ENCODE measurements at regions not wholly inside any gene's neighbourhood (a gene's known extent, or its start where the extent isn't known, plus 50 kb on each side); places are given as distances from the start of the nearest gene placed in this dataset.

GRCh38 chr3:88528494-88528893 is 378.7 kb downstream of the C3orf38 start:
- TF ChIP-seq, protein P1, sequence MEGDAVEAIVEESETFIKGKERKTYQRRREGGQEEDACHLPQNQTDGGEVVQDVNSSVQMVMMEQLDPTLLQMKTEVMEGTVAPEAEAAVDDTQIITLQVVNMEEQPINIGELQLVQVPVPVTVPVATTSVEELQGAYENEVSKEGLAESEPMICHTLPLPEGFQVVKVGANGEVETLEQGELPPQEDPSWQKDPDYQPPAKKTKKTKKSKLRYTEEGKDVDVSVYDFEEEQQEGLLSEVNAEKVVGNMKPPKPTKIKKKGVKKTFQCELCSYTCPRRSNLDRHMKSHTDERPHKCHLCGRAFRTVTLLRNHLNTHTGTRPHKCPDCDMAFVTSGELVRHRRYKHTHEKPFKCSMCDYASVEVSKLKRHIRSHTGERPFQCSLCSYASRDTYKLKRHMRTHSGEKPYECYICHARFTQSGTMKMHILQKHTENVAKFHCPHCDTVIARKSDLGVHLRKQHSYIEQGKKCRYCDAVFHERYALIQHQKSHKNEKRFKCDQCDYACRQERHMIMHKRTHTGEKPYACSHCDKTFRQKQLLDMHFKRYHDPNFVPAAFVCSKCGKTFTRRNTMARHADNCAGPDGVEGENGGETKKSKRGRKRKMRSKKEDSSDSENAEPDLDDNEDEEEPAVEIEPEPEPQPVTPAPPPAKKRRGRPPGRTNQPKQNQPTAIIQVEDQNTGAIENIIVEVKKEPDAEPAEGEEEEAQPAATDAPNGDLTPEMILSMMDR (IDR thresholded peaks at IDR 0.05; ENCODE audit: extremely low read depth, missing control alignments), result no peak

GRCh38 chr3:88534534-88534933 is 384.8 kb downstream of the C3orf38 start:
- no peak for DNase-seq (ENCODE audit: low spot score)

More at GRCh38 chr3:88528494-88528893, 378.7 kb downstream of the C3orf38 start:
- no peak for DNase-seq (ENCODE audit: low spot score)

GRCh38 chr3:88535563-88535962 is 385.8 kb downstream of the C3orf38 start:
- TF ChIP-seq, protein P1 (IDR thresholded peaks at IDR 0.05; ENCODE audit: extremely low read depth, missing control alignments), result no peak
- DNase-seq (ENCODE audit: low spot score), result no peak

More at GRCh38 chr3:88534534-88534933, 384.8 kb downstream of the C3orf38 start:
- TF ChIP-seq, protein P1 (IDR thresholded peaks at IDR 0.05; ENCODE audit: extremely low read depth, missing control alignments), result no peak

GRCh38 chr3:88542916-88543315 is 393.2 kb downstream of the C3orf38 start:
- TF ChIP-seq, protein P1 (IDR thresholded peaks at IDR 0.05; ENCODE audit: extremely low read depth, missing control alignments), result no peak
- DNase-seq (ENCODE audit: low spot score), result no peak

DNA sequence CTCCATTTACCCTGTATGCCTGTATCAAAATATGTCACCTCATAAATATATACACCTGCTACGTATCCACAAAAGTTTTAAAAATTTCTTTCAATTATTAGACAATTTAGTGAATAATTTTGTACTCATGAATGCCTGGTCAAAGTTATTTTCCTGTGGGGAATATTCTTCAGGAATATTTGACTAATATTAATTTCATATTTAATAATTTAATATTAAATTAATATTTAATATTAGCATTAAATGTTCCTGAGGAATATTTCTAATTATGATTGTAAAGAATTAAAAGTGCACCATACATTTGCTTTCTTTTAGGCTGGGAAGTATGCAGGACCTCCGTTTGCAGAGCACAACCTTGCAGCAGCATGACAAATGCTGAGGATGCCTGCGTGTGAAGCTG is 422.7 kb downstream of the C3orf38 start:
- no peak for DNase-seq (ENCODE audit: low spot score)
- TF ChIP-seq, protein P1 (IDR thresholded peaks at IDR 0.05; ENCODE audit: extremely low read depth, missing control alignments), result no peak

- no peak for DNase-seq (ENCODE audit: low spot score)
- TF ChIP-seq, protein P1 (IDR thresholded peaks at IDR 0.05; ENCODE audit: extremely low read depth, missing control alignments), result no peak
These were observed 423.7 kb downstream of the C3orf38 start for GRCh38 chr3:88573472-88573871.

DNA sequence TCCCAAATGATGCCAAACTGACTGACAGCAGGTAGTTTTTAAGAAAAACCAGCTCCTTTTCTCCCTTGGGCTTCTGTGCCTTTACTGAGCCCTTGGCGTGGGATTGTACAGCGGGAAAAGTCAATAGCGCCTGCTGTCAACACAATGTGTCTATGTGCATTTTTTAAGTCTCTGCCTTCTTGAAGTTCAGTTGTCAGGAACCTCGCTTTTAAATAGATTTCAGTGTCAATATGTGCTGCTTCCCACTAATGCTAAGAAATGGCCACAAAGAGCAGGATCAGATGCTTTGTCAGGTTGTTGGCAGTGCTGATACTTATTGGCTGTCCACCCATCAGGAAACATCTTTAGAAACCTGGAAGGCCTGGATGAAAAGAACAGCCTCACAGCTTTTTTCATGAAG is 424.4 kb downstream of the C3orf38 start:
- DNase-seq (ENCODE audit: low spot score), result no peak
- TF ChIP-seq, protein P1 (IDR thresholded peaks at IDR 0.05; ENCODE audit: extremely low read depth, missing control alignments), result no peak
